KMS-11 (cell line): ENCODE measurements at regions not wholly inside any gene's neighbourhood (a gene's known extent, or its start where the extent isn't known, plus 50 kb on each side); places are given as distances from the start of the nearest gene placed in this dataset.

ENCODE experiments used
- H2AFZ ChIP-seq: fragments of 200-600 bp; sonication (generic); 2 replicates; pipeline ENCODE4 v1.6.1; 2016; ENCODE audit warnings: antibody characterized with exemption, mixed run types, low read depth
- H3K27ac ChIP-seq: fragments of 200-600 bp; sonication (generic); 2 replicates; pipeline ENCODE4 v1.6.1; 2016; ENCODE audit warnings: mild to moderate bottlenecking, mixed run types
- H3K27me3 ChIP-seq: fragments of 200-600 bp; sonication (generic); 2 replicates; pipeline ENCODE4 v1.6.1; 2017; ENCODE audit warnings: mild to moderate bottlenecking, low read depth, mixed run types, moderate library complexity; ENCODE audit not compliant: insufficient read depth
- H3K36me3 ChIP-seq: fragments of 200-600 bp; sonication (generic); 2 replicates; pipeline ENCODE4 v1.6.1; 2017; ENCODE audit warnings: mild to moderate bottlenecking, mixed run types; ENCODE audit not compliant: insufficient read depth
- H3K4me1 ChIP-seq: fragments of 200-600 bp; sonication (generic); 2 replicates; pipeline ENCODE4 v1.6.1; 2016; ENCODE audit warnings: mild to moderate bottlenecking, low read depth, mixed run types; ENCODE audit not compliant: poor library complexity, severe bottlenecking
- H3K4me2 ChIP-seq: fragments of 200-600 bp; sonication (generic); 2 replicates; pipeline ENCODE4 v1.7.0; 2016; ENCODE audit warnings: mild to moderate bottlenecking, mixed run types
- H3K4me3 ChIP-seq: fragments of 200-600 bp; sonication (generic); IDR thresholded peaks from 2 replicates; pipeline ENCODE4 v1.6.1; 2017; ENCODE audit warnings: low read depth, low read length, mixed read lengths; ENCODE audit not compliant: insufficient read depth
- H3K79me2 ChIP-seq: fragments of 200-600 bp; sonication (generic); 2 replicates; pipeline ENCODE4 v1.6.1; 2016; ENCODE audit warnings: low read depth, mixed run types; ENCODE audit not compliant: insufficient read depth
- H3K9ac ChIP-seq: fragments of 200-600 bp; sonication (generic); 2 replicates; pipeline ENCODE4 v1.6.1; 2016; ENCODE audit warnings: mild to moderate bottlenecking, mixed run types
- H4K20me1 ChIP-seq: fragments of 200-600 bp; sonication (generic); 2 replicates; pipeline ENCODE4 v1.6.1; 2016; ENCODE audit warnings: mild to moderate bottlenecking, mixed run types; ENCODE audit not compliant: insufficient read depth
- CTCF ChIP-seq: fragments of 200-600 bp; sonication (generic); conservative IDR thresholded peaks from 2 replicates; pipeline ENCODE4 v1.6.1; 2017; ENCODE audit warnings: low read depth, mild to moderate bottlenecking, antibody characterized with exemption, low read length, moderate library complexity, mixed read lengths

- no peaks in the 10 kb centered on the region for H3K36me3 ChIP-seq
- no peaks in the 10 kb centered on the region for H3K4me1 ChIP-seq
- no peaks in the 10 kb centered on the region for H4K20me1 ChIP-seq
- H3K27me3 ChIP-seq = no peaks in the 10 kb centered on the region
- H3K79me2 ChIP-seq = no peaks in the 10 kb centered on the region
- H2AFZ ChIP-seq = no peak overlapping the region
- no peak overlapping the region for H3K27ac ChIP-seq
- no peak for TF ChIP-seq CTCF
- H3K4me2 ChIP-seq = no peak overlapping the region
- no peak overlapping the region for H3K4me3 ChIP-seq
- H3K9ac ChIP-seq = no peak overlapping the region
Observed at GRCh38 chr4:121519236-121519838, 138.5 kb upstream of the QRFPR start.

- Histone ChIP-seq H2AFZ (no peak overlapping the region), H3K27me3 (no peaks in the 10 kb centered on the region), H3K27ac (no peak overlapping the region), H4K20me1 (no peaks in the 10 kb centered on the region), H3K79me2 (no peaks in the 10 kb centered on the region), H3K9ac (no peak overlapping the region), H3K36me3 (no peaks in the 10 kb centered on the region), H3K4me2 (no peak overlapping the region), H3K4me3 (no peak overlapping the region), H3K4me1 (no peaks in the 10 kb centered on the region)
- TF ChIP-seq CTCF = no peak
Observed at GRCh38 chr4:121517241-121517640, 136.4 kb upstream of the QRFPR start.

GRCh38 chr4:121514443-121514842 is 133.6 kb upstream of the QRFPR start:
- H3K27me3 ChIP-seq = no peaks in the 10 kb centered on the region
- H3K4me2 ChIP-seq = no peak overlapping the region
- no peak overlapping the region for H3K4me3 ChIP-seq
- no peaks in the 10 kb centered on the region for H4K20me1 ChIP-seq
- H3K79me2 ChIP-seq = no peaks in the 10 kb centered on the region
- no peak overlapping the region for H3K27ac ChIP-seq
- H3K36me3 ChIP-seq = no peaks in the 10 kb centered on the region
- peaks cover 26% of the 10 kb centered on the region for H3K4me1 ChIP-seq
- H3K9ac ChIP-seq = no peak overlapping the region
- TF ChIP-seq CTCF = peak; percentile 33; the same call in 1 of the 2 replicates
- H2AFZ ChIP-seq = no peak overlapping the region

- no peak for TF ChIP-seq CTCF
- H3K9ac ChIP-seq = no peak overlapping the region; the same call in 1 of the 2 replicates
- H3K4me2 ChIP-seq = peak overlapping the region; percentile 44
- no peaks in the 10 kb centered on the region for H4K20me1 ChIP-seq
- H3K27me3 ChIP-seq = no peaks in the 10 kb centered on the region
- H3K4me3 ChIP-seq = no peak overlapping the region
- H3K79me2 ChIP-seq = no peaks in the 10 kb centered on the region
- H3K36me3 ChIP-seq = no peaks in the 10 kb centered on the region
- no peak overlapping the region for H2AFZ ChIP-seq
- peaks cover 33% of the 10 kb centered on the region for H3K4me1 ChIP-seq
- peak overlapping the region; percentile 46 for H3K27ac ChIP-seq
Observed at GRCh38 chr4:121510341-121510874, 129.6 kb upstream of the QRFPR start.
